ENCODE measurements at regions not wholly inside any gene's neighbourhood (a gene's known extent, or its start where the extent isn't known, plus 50 kb on each side); places are given as distances from the start of the nearest gene placed in this dataset.
A peak's percentile ranks its signal among the peaks of the same experiment; 100 is the strongest.

- DNase-seq (ENCODE audit: low spot score), result no peak
- no peak overlapping the region for H3K27ac ChIP-seq
- ChIA-PET POLR2A (ENCODE audit: low non-redundant PET) (no interaction called here), CTCF (no interaction called here)
- no peak for TF ChIP-seq CTCF (conservative IDR thresholded peaks at IDR 0.05; ENCODE audit: low read depth)
Measured at GRCh38 chr15:36507458-36507857, 72.0 kb upstream of the CDIN1 start.

GRCh38 chr15:36511594-36511993 lies 67.8 kb upstream of the CDIN1 start:
- CTCF ChIA-PET, result interaction anchor here (0.5 kb wide), 1 partner anchor 216 kb away, joined by 3 read pairs; no protein-coding TSS in a partner anchor
- DNase-seq (ENCODE audit: low spot score), result no peak
- POLR2A ChIA-PET (ENCODE audit: low non-redundant PET), result no interaction called here
- no peak overlapping the region for H3K27ac ChIP-seq
- no peak for TF ChIP-seq CTCF (conservative IDR thresholded peaks at IDR 0.05; ENCODE audit: low read depth)

DNA sequence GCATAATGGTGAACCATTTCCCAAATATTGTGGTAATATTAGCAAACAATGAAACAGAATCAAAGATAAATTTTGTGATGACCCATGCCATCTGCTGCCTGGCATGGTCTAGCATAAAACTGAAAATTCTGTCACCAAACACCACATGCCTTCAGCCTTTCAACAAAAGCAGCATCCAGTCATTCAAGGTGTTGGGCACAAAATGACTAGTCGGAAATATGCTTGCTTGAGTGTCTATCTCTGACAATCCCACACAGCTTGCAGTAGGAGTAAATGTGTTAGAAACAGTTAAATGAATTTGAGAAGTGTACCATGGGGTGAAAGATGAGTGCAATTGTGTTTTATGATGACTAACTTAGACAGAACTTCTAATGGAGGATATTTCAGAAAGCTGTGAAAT lies 61.7 kb upstream of the CDIN1 start:
- ChIA-PET POLR2A (ENCODE audit: low non-redundant PET) (no interaction called here), CTCF (no interaction called here)
- DNase-seq (ENCODE audit: low spot score), result no peak
- no peak for TF ChIP-seq CTCF (conservative IDR thresholded peaks at IDR 0.05; ENCODE audit: low read depth)
- no peak overlapping the region for H3K27ac ChIP-seq

- POLR2A ChIA-PET (ENCODE audit: low non-redundant PET), result no interaction called here
- DNase-seq (ENCODE audit: low spot score), result no peak
- no peak for TF ChIP-seq CTCF (conservative IDR thresholded peaks at IDR 0.05; ENCODE audit: low read depth)
- no peak overlapping the region for H3K27ac ChIP-seq
- CTCF ChIA-PET, result interaction anchor here (0.7 kb wide), 2 partner anchors 416 to 1075 kb away, joined by 3 to 4 read pairs; no protein-coding TSS in a partner anchor
Measured at GRCh38 chr15:36519067-36519466, 60.4 kb upstream of the CDIN1 start.

DNA sequence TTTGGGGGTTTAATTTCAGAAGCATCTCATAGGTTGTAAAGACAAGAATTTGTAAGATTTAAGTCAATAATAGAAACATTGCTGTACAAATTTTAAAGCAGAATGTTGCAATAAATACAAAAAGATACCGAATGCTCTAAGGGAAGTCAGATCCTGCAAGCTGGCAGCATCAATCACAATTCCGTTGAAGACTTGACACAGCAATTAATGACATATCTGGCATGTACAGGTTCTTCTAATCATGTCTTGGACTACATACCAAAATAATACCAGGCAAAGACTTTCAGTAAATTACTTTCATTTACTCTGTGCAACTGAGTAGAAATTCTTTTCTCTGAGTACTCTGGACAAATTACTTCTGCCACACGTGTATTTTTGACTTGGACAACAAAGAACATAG lies 54.0 kb upstream of the CDIN1 start:
- POLR2A ChIA-PET (ENCODE audit: low non-redundant PET), result no interaction called here
- H3K27ac ChIP-seq, result no peak overlapping the region
- no peak for DNase-seq (ENCODE audit: low spot score)
- CTCF ChIA-PET, result no interaction called here
- no peak for TF ChIP-seq CTCF (conservative IDR thresholded peaks at IDR 0.05; ENCODE audit: low read depth)

- peak; percentile 37 for DNase-seq (ENCODE audit: low spot score)
- ChIA-PET POLR2A (ENCODE audit: low non-redundant PET) (no interaction called here), CTCF (interaction anchor here (0.5 to 0.7 kb wide), 4 partner anchors 44 to 1936 kb away, joined by 3 read pairs; no protein-coding TSS in a partner anchor)
- TF ChIP-seq CTCF (conservative IDR thresholded peaks at IDR 0.05; ENCODE audit: low read depth), result no peak
- no peak overlapping the region for H3K27ac ChIP-seq
Measured at GRCh38 chr15:36527235-36528162, 51.9 kb upstream of the CDIN1 start.
